Vagina (tissue), 2 donors: ENCODE measurements at regions not wholly inside any gene's neighbourhood (a gene's known extent, or its start where the extent isn't known, plus 50 kb on each side); places are given as distances from the start of the nearest gene placed in this dataset.

ENCODE experiments used
- DNase-seq, 2 donors: peaks; one replicate each; pipeline ENCODE4 v3.0.0-alpha.2; 2017; ENCODE audit errors: extremely low spot score in 2 of 2
- H3K27ac ChIP-seq: fragments of 200-600 bp; sonication (generic); one replicate; pipeline ENCODE4 v1.5.1; 2019
- H3K27me3 ChIP-seq: fragments of 200-600 bp; sonication (generic); one replicate; pipeline ENCODE4 v1.5.1; 2019
- H3K36me3 ChIP-seq, 2 donors: fragments of 200-600 bp; sonication (generic); one replicate each; pipeline ENCODE4 v1.5.1; 2017 to 2019
- H3K4me1 ChIP-seq: fragments of 200-600 bp; sonication (generic); one replicate; pipeline ENCODE4 v1.5.1; 2019
- H3K4me3 ChIP-seq, 2 donors: fragments of 200-600 bp; sonication (generic); 1 replicate in 1 of 2; 2 replicates in 1 of 2; pipeline ENCODE4 v1.5.1; 2016 to 2019
- H3K9me3 ChIP-seq: fragments of 200-600 bp; sonication (generic); one replicate; pipeline ENCODE4 v1.5.1; 2019
- POLR2A ChIP-seq, 2 donors: fragments of 450-650 bp; IDR thresholded peaks; one replicate each; pipeline ENCODE4 v1.6.1; 2017; ENCODE audit warnings: antibody characterized with exemption in 2 of 2, mild to moderate bottlenecking in 2 of 2, moderate library complexity in 2 of 2
- POLR2AphosphoS5 ChIP-seq, 2 donors: sonication (generic); formaldehyde crosslinking; IDR thresholded peaks; one replicate each; pipeline ENCODE4 v1.9.0; 2017; ENCODE audit warnings: antibody characterized with exemption in 2 of 2, mild to moderate bottlenecking in 2 of 2, low read depth in 1 of 2; ENCODE audit not compliant: insufficient read depth in 1 of 2
- intact Hi-C: fragments of 100-400 bp; cut with DNase I; formaldehyde crosslinking; loops from one replicate; pipeline ENCODE4 v1.15.1; 2023
- TF ChIP-seq, protein P1 (sequence below), 3 experiments: fragments of 450-650 bp in 2 of 3; fragments of 200-600 bp in 1 of 3; sonication (generic) in 1 of 3; IDR thresholded peaks; one replicate each; pipeline ENCODE4 v1.5.1; 2017 to 2019; ENCODE audit warnings: antibody characterized with exemption in 3 of 3, mild to moderate bottlenecking in 2 of 3, moderate library complexity in 2 of 3

DNA sequence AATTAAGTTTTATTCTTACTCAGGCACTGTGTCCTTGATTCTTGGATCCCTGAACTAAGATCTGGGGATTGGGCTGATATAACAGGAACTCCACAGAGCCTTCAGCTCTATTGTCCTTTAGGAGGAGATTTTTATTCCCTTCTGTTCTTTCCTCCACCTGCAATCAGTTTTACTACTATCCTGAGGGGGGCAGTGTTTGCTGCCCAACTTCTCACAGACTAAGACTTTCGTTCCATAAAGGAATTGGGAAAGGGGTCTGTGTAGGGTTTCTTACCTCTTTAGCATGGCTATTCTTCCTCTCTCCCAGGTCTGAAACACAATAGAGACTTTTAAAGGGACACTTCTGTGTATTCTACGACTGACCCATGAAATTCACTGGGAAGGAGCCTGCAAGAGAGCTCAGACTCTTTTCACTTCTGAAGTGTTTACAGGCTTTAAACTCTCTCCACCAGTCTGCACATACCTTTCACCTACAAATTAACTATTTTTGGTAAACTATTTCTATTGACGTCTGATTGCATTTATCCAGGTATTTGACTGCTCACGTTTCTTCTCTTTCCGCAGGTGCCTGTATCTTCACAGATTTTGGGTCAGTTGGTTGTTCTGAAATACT lies 103.3 kb upstream of the DEPDC1 start:
- Histone ChIP-seq H3K9me3 (no peaks in the 10 kb centered on the region), H3K4me3 (no peak overlapping the region), H3K36me3 (no peaks in the 10 kb centered on the region), H3K27me3 (no peaks in the 10 kb centered on the region), H3K27ac (no peak overlapping the region), H3K4me1 (no peaks in the 10 kb centered on the region)
- no peak for TF ChIP-seq POLR2A (IDR thresholded peaks at IDR 0.05)
- TF ChIP-seq POLR2AphosphoS5 (IDR thresholded peaks at IDR 0.05; ENCODE audit: insufficient read depth in 1 of 2, low read depth in 1 of 2), result no peak
- TF ChIP-seq, protein P1, sequence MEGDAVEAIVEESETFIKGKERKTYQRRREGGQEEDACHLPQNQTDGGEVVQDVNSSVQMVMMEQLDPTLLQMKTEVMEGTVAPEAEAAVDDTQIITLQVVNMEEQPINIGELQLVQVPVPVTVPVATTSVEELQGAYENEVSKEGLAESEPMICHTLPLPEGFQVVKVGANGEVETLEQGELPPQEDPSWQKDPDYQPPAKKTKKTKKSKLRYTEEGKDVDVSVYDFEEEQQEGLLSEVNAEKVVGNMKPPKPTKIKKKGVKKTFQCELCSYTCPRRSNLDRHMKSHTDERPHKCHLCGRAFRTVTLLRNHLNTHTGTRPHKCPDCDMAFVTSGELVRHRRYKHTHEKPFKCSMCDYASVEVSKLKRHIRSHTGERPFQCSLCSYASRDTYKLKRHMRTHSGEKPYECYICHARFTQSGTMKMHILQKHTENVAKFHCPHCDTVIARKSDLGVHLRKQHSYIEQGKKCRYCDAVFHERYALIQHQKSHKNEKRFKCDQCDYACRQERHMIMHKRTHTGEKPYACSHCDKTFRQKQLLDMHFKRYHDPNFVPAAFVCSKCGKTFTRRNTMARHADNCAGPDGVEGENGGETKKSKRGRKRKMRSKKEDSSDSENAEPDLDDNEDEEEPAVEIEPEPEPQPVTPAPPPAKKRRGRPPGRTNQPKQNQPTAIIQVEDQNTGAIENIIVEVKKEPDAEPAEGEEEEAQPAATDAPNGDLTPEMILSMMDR (IDR thresholded peaks at IDR 0.05), result peak in 2 of 3 experiments; percentile 35 to 47
- DNase-seq, result no peak
- intact Hi-C loops, result no loop called here

DNA sequence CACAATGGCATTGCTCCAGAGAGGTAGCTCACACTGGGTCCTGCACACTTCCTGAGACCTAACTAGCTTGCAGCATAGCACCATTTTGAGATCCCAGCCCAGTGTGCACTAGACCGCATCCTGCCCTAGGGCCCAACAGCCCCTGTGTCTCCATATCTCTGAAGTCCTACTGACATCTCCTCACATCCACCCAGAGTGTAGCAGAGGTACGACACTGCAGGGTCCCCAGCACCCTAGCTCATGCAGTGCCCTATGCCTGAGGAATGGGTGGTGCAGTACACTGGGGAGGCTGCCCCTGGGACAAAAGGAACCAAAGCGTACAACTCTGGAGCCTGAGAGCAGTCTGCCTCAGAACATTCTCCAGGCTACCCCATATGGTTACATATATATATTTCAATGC lies 111.4 kb upstream of the DEPDC1 start:
- Histone ChIP-seq H3K27ac (no peak overlapping the region), H3K4me3 (no peak overlapping the region), H3K9me3 (no peaks in the 10 kb centered on the region), H3K36me3 (no peaks in the 10 kb centered on the region), H3K4me1 (no peaks in the 10 kb centered on the region), H3K27me3 (no peaks in the 10 kb centered on the region)
- intact Hi-C loops, result no loop called here
- TF ChIP-seq POLR2AphosphoS5 (IDR thresholded peaks at IDR 0.05; ENCODE audit: insufficient read depth in 1 of 2, low read depth in 1 of 2) (no peak), POLR2A (IDR thresholded peaks at IDR 0.05) (no peak)
- TF ChIP-seq, protein P1 (IDR thresholded peaks at IDR 0.05), result no peak
- no peak for DNase-seq

DNA sequence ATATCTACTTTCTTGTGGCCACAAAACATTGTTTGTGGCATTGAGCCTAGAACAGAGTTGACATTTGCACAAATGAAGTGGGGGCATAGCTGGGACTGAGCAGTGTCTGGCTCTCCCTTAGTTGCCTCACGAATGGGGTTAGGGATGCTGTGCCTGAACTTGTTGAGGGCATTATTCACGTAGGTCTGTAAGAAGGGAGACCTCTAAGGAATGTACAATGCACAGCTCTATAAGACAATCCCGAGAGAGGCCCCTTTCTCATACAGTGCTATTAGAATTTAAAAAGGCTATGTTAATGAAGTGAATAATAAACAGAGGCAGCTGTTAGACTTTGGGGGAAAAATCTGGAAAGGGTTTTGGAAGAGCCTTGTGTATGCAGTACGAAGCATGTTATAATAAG lies 118.4 kb upstream of the DEPDC1 start:
- intact Hi-C loops, result no loop called here
- no peaks in the 10 kb centered on the region for H3K27me3 ChIP-seq
- no peaks in the 10 kb centered on the region for H3K9me3 ChIP-seq
- TF ChIP-seq, protein P1 (IDR thresholded peaks at IDR 0.05), result no peak
- TF ChIP-seq POLR2AphosphoS5 (IDR thresholded peaks at IDR 0.05; ENCODE audit: insufficient read depth in 1 of 2, low read depth in 1 of 2) (no peak), POLR2A (IDR thresholded peaks at IDR 0.05) (no peak)
- H3K27ac ChIP-seq, result no peak overlapping the region
- no peaks in the 10 kb centered on the region for H3K36me3 ChIP-seq
- H3K4me1 ChIP-seq, result no peaks in the 10 kb centered on the region
- no peak overlapping the region for H3K4me3 ChIP-seq
- no peak for DNase-seq

DNA sequence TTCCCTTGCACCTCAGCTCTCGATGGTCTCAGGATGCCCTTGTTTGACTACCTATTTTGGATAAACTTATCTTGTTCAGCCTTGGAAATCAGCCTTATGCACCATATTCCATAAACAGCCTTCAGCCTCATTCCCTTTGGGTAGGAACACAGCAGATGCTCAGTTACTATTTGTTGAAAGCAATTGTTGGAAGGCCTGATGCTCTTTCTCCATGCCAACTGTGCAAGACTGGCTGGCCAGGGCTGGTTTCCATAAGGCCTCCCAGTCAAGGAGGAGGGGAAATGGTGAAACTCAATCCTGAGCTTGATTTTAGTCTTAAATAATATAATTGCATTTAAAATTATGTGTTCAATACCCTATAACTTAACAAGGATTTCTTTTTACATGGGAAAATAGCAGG lies 121.1 kb upstream of the DEPDC1 start:
- H3K4me3 ChIP-seq, result no peak overlapping the region
- intact Hi-C loops, result no loop called here
- DNase-seq, result no peak
- no peaks in the 10 kb centered on the region for H3K27me3 ChIP-seq
- TF ChIP-seq, protein P1 (IDR thresholded peaks at IDR 0.05), result no peak
- TF ChIP-seq POLR2A (IDR thresholded peaks at IDR 0.05) (no peak), POLR2AphosphoS5 (IDR thresholded peaks at IDR 0.05; ENCODE audit: insufficient read depth in 1 of 2, low read depth in 1 of 2) (no peak)
- no peak overlapping the region for H3K27ac ChIP-seq
- H3K36me3 ChIP-seq, result no peaks in the 10 kb centered on the region
- no peaks in the 10 kb centered on the region for H3K9me3 ChIP-seq
- no peaks in the 10 kb centered on the region for H3K4me1 ChIP-seq

DNA sequence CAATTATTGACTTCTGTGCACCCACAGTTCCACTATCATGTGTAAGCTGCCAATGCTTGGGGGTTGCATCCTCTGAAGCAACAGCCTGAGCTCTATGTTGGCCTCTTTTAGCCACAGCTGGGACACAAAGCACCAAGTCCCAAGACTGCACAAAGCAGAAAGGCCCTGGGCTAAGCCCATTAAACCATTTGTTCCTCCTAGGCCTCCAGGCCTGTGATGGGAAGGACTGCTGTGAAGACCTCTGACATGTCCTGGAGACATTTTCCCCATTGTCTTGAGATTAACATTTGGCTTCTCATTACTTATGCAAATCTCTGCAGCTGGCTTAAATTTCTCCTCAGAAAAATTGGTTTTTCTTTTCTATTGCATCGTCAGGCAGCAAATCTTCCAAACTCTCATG lies 123.7 kb upstream of the DEPDC1 start:
- Histone ChIP-seq H3K9me3 (no peaks in the 10 kb centered on the region), H3K4me1 (no peaks in the 10 kb centered on the region), H3K36me3 (no peaks in the 10 kb centered on the region), H3K4me3 (no peak overlapping the region), H3K27ac (no peak overlapping the region), H3K27me3 (no peaks in the 10 kb centered on the region)
- intact Hi-C loops, result no loop called here
- TF ChIP-seq, protein P1 (IDR thresholded peaks at IDR 0.05), result no peak
- TF ChIP-seq POLR2A (IDR thresholded peaks at IDR 0.05) (no peak), POLR2AphosphoS5 (IDR thresholded peaks at IDR 0.05; ENCODE audit: insufficient read depth in 1 of 2, low read depth in 1 of 2) (no peak)
- no peak for DNase-seq
